SK-N-SH treated with all-trans-retinoic acid at 6 μM for 48 hours (cell line): ENCODE measurements at regions not wholly inside any gene's neighbourhood (a gene's known extent, or its start where the extent isn't known, plus 50 kb on each side); places are given as distances from the start of the nearest gene placed in this dataset.

Experiments
- BACH2 ChIP-seq: fragments of 250-450 bp; sonication (Bioruptor Pico); IDR thresholded peaks from 2 replicates; pipeline ENCODE4 v1.9.0; 2021; ENCODE audit warnings: mild to moderate bottlenecking, borderline replicate concordance
- CREB5 ChIP-seq: fragments of 250-450 bp; sonication (Bioruptor Pico); IDR thresholded peaks from 2 replicates; pipeline ENCODE4 v1.5.1; 2020; ENCODE audit warnings: low read depth, mild to moderate bottlenecking, moderate library complexity
- ISL1 ChIP-seq: fragments of 250-450 bp; sonication (Bioruptor Pico); IDR thresholded peaks from 2 replicates; pipeline ENCODE4 v2.1.2; 2022; ENCODE audit warnings: mild to moderate bottlenecking, moderate library complexity
- OSR1 ChIP-seq: fragments of 250-450 bp; sonication (Bioruptor Pico); IDR thresholded peaks from 2 replicates; pipeline ENCODE4 v1.8.0; 2022; ENCODE audit warnings: moderate library complexity, mild to moderate bottlenecking, inconsistent platforms
- TOX ChIP-seq: fragments of 250-450 bp; sonication (Bioruptor Pico); IDR thresholded peaks from 2 replicates; pipeline ENCODE4 v1.8.0; 2021; ENCODE audit warnings: mild to moderate bottlenecking, moderate library complexity, borderline replicate concordance
- ZFP3 ChIP-seq: fragments of 250-450 bp; sonication (Bioruptor Pico); IDR thresholded peaks from 2 replicates; pipeline ENCODE4 v1.5.0; 2020; ENCODE audit warnings: mild to moderate bottlenecking, moderate library complexity
- ZFP30 ChIP-seq: fragments of 450-650 bp; formaldehyde crosslinking; IDR thresholded peaks from 2 replicates; pipeline ENCODE4 v1.5.0; 2022; ENCODE audit warnings: mild to moderate bottlenecking, moderate library complexity
- ZNF565 ChIP-seq: fragments of 450-650 bp; formaldehyde crosslinking; conservative IDR thresholded peaks from 2 replicates; pipeline ENCODE4 v1.5.0; 2020; ENCODE audit warnings: low read depth, mild to moderate bottlenecking, moderate library complexity

GRCh38 chr10:47205192-47205591, 94.8 kb upstream of the GDF10 start:
- TF ChIP-seq BACH2 (CRISPR knock-in tag) (no peak), ZNF565 (CRISPR knock-in tag) (no peak), ISL1 (no peak), ZFP3 (CRISPR knock-in tag) (no peak), CREB5 (CRISPR knock-in tag) (no peak), TOX (no peak), OSR1 (CRISPR knock-in tag) (no peak), ZFP30 (CRISPR knock-in tag) (no peak)
